Superior temporal gyrus (tissue), 1 donor: ENCODE measurements at regions not wholly inside any gene's neighbourhood (a gene's known extent, or its start where the extent isn't known, plus 50 kb on each side); places are given as distances from the start of the nearest gene placed in this dataset.
"Not testable (repeated sequence)": the region's sequence is repeated elsewhere in the genome, so short reads cannot be mapped to it uniquely, and the experiment has no call there.

Source experiments
- DNase-seq: peaks from one replicate; pipeline ENCODE4 v3.0.0-alpha.2; 2016; ENCODE audit errors: extremely low spot score

GRCh38 chr1:47684518-47684917 is 246.7 kb downstream of the FOXD2 start:
- DNase-seq: no peak

- no peak for DNase-seq
Observed at GRCh38 chr1:47684964-47685762, 247.3 kb downstream of the FOXD2 start.

GRCh38 chr1:47685763-47686066 is 247.9 kb downstream of the FOXD2 start:
- no peak for DNase-seq

- DNase-seq: no peak
Observed at GRCh38 chr1:47686731-47687630, 249.1 kb downstream of the FOXD2 start.

- no peak for DNase-seq
Observed at GRCh38 chr1:47687631-47688460, 250.0 kb downstream of the FOXD2 start.

- no peak for DNase-seq
Observed at GRCh38 chr1:47688461-47689296, 250.8 kb downstream of the FOXD2 start.

- DNase-seq: no peak
Observed at GRCh38 chr1:47689894-47690293, 252.1 kb downstream of the FOXD2 start.

- DNase-seq: no peak
Observed at GRCh38 chr1:47690341-47691250, 252.8 kb downstream of the FOXD2 start.

- not testable (repeated sequence) for DNase-seq
Observed at GRCh38 chr1:47691293-47691692, 253.4 kb downstream of the FOXD2 start.

- no peak for DNase-seq
Observed at GRCh38 chr1:47692196-47692595, 254.4 kb downstream of the FOXD2 start.

- DNase-seq: no peak
Observed at GRCh38 chr1:47693115-47693514, 255.3 kb downstream of the FOXD2 start.

- DNase-seq: no peak
Observed at GRCh38 chr1:47694011-47694890, 256.4 kb downstream of the FOXD2 start.

- DNase-seq: no peak
Observed at GRCh38 chr1:47696404-47696736, 258.5 kb downstream of the FOXD2 start.

- peak; percentile 29 for DNase-seq
Observed at GRCh38 chr1:47696737-47697441, 259.0 kb downstream of the FOXD2 start.

GRCh38 chr1:47697616-47698335 is 259.9 kb downstream of the FOXD2 start:
- DNase-seq: no peak

- DNase-seq: no peak
Observed at GRCh38 chr1:47699492-47700235, 261.8 kb downstream of the FOXD2 start.

- no peak for DNase-seq
Observed at GRCh38 chr1:47701283-47701682, 263.4 kb downstream of the FOXD2 start.
